Hypothalamus (tissue), 51 donors: ENCODE measurements at regions not wholly inside any gene's neighbourhood (a gene's known extent, or its start where the extent isn't known, plus 50 kb on each side); places are given as distances from the start of the nearest gene placed in this dataset.
"Not testable (repeated sequence)": the region's sequence is repeated elsewhere in the genome, so short reads cannot be mapped to it uniquely, and the experiment has no call there.

ENCODE experiments used
- DNase-seq, 51 donors: peaks; one replicate each; lab custom pipeline; 2025; lab: John Stamatoyannopoulos, UW

GRCh38 chr13:66154354-66154753, 1075.8 kb downstream of the PCDH9 start:
- DNase-seq, result no peak

GRCh38 chr13:66152596-66152995, 1077.5 kb downstream of the PCDH9 start:
- no peak for DNase-seq

GRCh38 chr13:66144357-66144756, 1085.8 kb downstream of the PCDH9 start:
- DNase-seq, result not testable (repeated sequence)

- DNase-seq, result no peak
These were observed 1090.4 kb downstream of the PCDH9 start for GRCh38 chr13:66139701-66140100.

GRCh38 chr13:66139250-66139649, 1090.9 kb downstream of the PCDH9 start:
- DNase-seq, result no peak

- no peak for DNase-seq
These were observed 1091.8 kb downstream of the PCDH9 start for GRCh38 chr13:66138172-66138811.

- DNase-seq, result no peak
These were observed 1092.8 kb downstream of the PCDH9 start for GRCh38 chr13:66137384-66137783.

- DNase-seq, result no peak
These were observed 1101.4 kb downstream of the PCDH9 start for GRCh38 chr13:66128692-66129269.

GRCh38 chr13:66128201-66128600, 1101.9 kb downstream of the PCDH9 start:
- no peak for DNase-seq

GRCh38 chr13:66117563-66117962, 1112.6 kb downstream of the PCDH9 start:
- no peak for DNase-seq

- DNase-seq, result no peak
These were observed 1116.1 kb downstream of the PCDH9 start for GRCh38 chr13:66113882-66114526.

GRCh38 chr13:66111628-66112027, 1118.5 kb downstream of the PCDH9 start:
- no peak for DNase-seq

- DNase-seq, result no peak
These were observed 1123.9 kb downstream of the PCDH9 start for GRCh38 chr13:66106246-66106645.

GRCh38 chr13:66102864-66103263, 1127.3 kb downstream of the PCDH9 start:
- no peak for DNase-seq

- DNase-seq, result no peak
These were observed 1130.3 kb downstream of the PCDH9 start for GRCh38 chr13:66099825-66100224.

- DNase-seq, result no peak
These were observed 1131.1 kb downstream of the PCDH9 start for GRCh38 chr13:66098931-66099628.

GRCh38 chr13:66089711-66090110, 1140.4 kb downstream of the PCDH9 start:
- no peak for DNase-seq

- DNase-seq, result no peak
These were observed 1142.8 kb downstream of the PCDH9 start for GRCh38 chr13:66087269-66087710.

- no peak for DNase-seq
These were observed 1152.9 kb downstream of the PCDH9 start for GRCh38 chr13:66077132-66077689.

GRCh38 chr13:66076417-66076816, 1153.7 kb downstream of the PCDH9 start:
- DNase-seq, result no peak

- no peak for DNase-seq
These were observed 1156.0 kb downstream of the PCDH9 start for GRCh38 chr13:66074018-66074615.
